ENCODE measurements at regions not wholly inside any gene's neighbourhood (a gene's known extent, or its start where the extent isn't known, plus 50 kb on each side); places are given as distances from the start of the nearest gene placed in this dataset.

DNA sequence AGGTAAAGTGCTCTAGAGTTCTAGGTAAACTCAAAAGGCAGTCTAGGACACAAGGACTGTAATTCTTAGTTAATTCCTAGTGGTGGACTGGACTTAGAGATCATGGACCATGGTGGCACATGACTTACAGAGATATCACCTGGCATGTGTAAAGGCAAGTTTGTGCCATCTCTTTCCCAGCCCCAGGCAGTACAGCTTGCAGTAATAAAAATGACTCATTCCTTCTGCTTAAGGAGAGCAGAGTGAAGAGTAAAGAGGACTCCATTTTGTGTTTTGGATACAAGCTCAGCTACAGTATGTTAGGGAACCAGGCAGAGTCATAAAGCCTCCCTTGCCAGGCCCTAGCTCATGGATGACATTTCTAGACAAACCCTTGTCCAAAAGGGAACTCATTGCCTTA lies 629.9 kb downstream of the JRKL start:
- TF ChIP-seq, protein P1, sequence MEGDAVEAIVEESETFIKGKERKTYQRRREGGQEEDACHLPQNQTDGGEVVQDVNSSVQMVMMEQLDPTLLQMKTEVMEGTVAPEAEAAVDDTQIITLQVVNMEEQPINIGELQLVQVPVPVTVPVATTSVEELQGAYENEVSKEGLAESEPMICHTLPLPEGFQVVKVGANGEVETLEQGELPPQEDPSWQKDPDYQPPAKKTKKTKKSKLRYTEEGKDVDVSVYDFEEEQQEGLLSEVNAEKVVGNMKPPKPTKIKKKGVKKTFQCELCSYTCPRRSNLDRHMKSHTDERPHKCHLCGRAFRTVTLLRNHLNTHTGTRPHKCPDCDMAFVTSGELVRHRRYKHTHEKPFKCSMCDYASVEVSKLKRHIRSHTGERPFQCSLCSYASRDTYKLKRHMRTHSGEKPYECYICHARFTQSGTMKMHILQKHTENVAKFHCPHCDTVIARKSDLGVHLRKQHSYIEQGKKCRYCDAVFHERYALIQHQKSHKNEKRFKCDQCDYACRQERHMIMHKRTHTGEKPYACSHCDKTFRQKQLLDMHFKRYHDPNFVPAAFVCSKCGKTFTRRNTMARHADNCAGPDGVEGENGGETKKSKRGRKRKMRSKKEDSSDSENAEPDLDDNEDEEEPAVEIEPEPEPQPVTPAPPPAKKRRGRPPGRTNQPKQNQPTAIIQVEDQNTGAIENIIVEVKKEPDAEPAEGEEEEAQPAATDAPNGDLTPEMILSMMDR (IDR thresholded peaks at IDR 0.05 in 8 of 11, conservative IDR thresholded peaks at IDR 0.05 in 3 of 11): no peak
- no peak for TF ChIP-seq POLR2AphosphoS5 (IDR thresholded peaks at IDR 0.05)
- no peak for TF ChIP-seq POLR2A (IDR thresholded peaks at IDR 0.05)
